LNCAP (cell line): ENCODE measurements at regions not wholly inside any gene's neighbourhood (a gene's known extent, or its start where the extent isn't known, plus 50 kb on each side); places are given as distances from the start of the nearest gene placed in this dataset.

Experiments used
- CTCF ChIP-seq: fragments of 450-650 bp; IDR thresholded peaks from 2 replicates; pipeline ENCODE4 v1.5.1; 2017; ENCODE audit warnings: mild to moderate bottlenecking

GRCh38 chr3:61415201-61415600 lies 146.2 kb upstream of the PTPRG start:
- TF ChIP-seq CTCF, result no peak

GRCh38 chr3:61416618-61417017 lies 144.8 kb upstream of the PTPRG start:
- TF ChIP-seq CTCF, result no peak

DNA sequence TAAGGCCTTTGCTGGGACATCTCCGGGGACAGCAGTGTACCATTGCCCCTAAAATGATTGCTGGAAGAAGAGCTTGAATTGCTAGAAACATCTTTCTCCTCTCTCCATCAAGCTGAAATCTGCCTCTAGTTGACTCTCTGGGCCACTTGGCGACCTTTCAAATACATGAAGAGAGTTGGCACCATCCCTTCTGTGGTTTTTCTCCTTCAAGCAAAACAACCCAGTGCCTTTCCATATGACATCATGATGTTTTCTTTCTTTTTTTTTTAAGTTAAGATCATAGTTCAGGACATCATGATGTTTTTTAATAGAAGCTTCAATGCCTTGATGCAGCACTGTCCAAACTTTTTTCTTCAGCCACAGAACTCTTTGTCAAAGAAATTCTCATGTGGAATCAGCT lies 144.0 kb upstream of the PTPRG start:
- TF ChIP-seq CTCF, result no peak

DNA sequence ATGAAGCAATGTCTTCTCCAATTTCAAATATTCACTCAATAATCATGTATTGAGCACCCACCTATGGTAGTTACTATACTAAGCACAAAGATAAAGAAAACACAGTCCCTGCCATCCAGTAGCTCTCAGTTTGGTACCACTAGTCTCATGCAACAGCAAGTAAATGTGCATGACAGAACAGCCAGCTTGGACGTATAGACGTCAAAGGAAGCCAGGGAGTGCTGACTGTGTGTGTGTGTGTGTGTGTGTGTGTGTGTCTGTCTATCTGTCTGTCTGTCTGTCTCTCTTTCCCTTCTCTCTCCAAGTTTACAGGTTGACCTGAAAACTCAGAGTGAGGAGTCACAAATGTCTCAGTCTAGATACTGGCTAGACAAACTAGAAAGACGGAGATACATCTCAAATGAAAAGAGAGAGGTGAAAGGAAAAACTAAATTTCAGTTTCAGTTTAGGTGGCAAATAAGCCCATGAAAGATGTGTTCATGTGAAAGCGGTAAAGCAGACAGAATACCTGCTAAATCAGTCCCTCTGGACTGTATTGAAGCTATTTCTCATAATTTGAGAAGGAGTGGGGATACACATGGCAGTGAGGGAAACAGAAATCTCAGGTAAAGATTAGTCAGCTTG lies 141.1 kb upstream of the PTPRG start:
- no peak for TF ChIP-seq CTCF

DNA sequence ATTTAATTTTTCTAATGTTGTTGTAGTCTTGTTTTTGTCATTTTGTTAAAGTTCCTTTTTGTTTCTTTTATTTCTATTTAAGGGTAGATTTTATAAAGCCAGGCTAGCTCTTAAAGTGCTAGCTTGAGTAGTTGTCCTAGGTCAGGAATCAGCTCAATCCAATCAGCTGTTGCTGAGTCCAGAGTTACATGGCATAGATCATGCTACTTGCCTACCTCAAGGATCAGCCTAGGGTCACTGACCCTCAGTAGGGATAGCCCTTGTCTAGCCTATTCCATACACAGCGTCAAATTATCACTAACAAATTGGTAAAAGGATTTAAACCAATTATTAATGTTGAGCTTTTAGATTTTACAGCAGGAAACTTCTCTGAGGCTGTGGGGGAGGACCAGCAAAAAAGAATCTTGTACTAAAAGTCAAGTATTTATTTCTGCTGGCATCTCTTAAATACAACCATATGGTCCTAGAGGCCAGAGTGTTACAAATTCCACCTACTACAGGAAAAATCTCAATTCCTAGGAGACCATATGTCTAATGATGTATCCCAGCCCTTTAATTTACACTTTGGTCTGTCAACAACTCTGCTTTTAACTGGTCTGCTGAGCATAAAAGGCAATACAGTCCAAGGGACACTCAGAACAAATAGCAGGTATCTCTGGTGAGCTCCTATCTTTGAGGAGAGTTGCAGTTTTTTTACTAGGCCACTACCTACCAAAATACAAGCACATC lies 138.3 kb upstream of the PTPRG start:
- no peak for TF ChIP-seq CTCF

GRCh38 chr3:61425356-61425755 lies 136.0 kb upstream of the PTPRG start:
- TF ChIP-seq CTCF, result no peak

DNA sequence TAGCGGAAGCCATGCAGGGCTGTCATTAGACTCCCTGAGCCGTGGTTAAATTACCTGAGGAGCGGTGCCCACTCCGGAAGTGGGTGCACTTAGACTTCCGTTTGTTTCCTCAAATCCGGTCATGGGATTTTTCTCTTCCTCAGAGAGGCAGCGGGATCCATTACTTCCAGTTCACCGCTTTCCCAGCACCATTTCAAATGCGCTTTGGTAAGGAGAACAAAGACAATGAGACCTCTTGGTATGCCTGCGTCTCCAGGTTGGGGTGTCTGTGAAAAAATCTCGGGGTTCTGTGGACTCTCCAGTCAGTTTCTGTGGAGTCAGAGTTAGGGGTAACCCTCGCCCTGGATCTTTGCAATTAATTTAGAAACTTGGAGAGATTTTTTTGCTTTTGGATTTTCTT lies 132.3 kb upstream of the PTPRG start:
- no peak for TF ChIP-seq CTCF
